GM23338 (cell line): ENCODE measurements at regions not wholly inside any gene's neighbourhood (a gene's known extent, or its start where the extent isn't known, plus 50 kb on each side); places are given as distances from the start of the nearest gene placed in this dataset.

Experiments used
- ATAC-seq: fragments of 200-7000 bp; cut with Tn5 transposase; 3 replicates; pipeline ENCODE4 v1.9.1; 2020
- DNase-seq: peaks from one replicate; pipeline ENCODE4 v3.0.0-alpha.2; 2015; ENCODE audit warnings: low spot score
- H2AFZ ChIP-seq: fragments of 200-600 bp; sonication (generic); 2 replicates; pipeline ENCODE4 v1.8.0; 2016; ENCODE audit warnings: antibody characterized with exemption, mild to moderate bottlenecking, moderate library complexity
- H3F3A ChIP-seq: fragments of 200-600 bp; sonication (generic); replicated peaks from 2 replicates; pipeline ENCODE4 v1.8.0; 2017; ENCODE audit warnings: antibody characterized with exemption, mixed run types, low read depth
- H3K27ac ChIP-seq: fragments of 200-600 bp; sonication (generic); 2 replicates; pipeline ENCODE4 v1.6.1; 2016; ENCODE audit warnings: low read depth
- H3K27me3 ChIP-seq: fragments of 200-600 bp; sonication (generic); 2 replicates; pipeline ENCODE4 v1.8.0; 2016; ENCODE audit warnings: mild to moderate bottlenecking, mixed run types, moderate library complexity; ENCODE audit not compliant: insufficient read depth
- H3K36me3 ChIP-seq: fragments of 200-600 bp; sonication (generic); 2 replicates; pipeline ENCODE4 v1.8.0; 2016; ENCODE audit warnings: mild to moderate bottlenecking; ENCODE audit not compliant: insufficient read depth
- H3K4me1 ChIP-seq: fragments of 200-600 bp; sonication (generic); 2 replicates; pipeline ENCODE4 v1.8.0; 2016; ENCODE audit warnings: mild to moderate bottlenecking, moderate library complexity; ENCODE audit not compliant: insufficient read depth
- H3K4me2 ChIP-seq: fragments of 200-600 bp; sonication (generic); 2 replicates; pipeline ENCODE4 v1.7.1; 2017; ENCODE audit warnings: mixed run types
- H3K4me3 ChIP-seq: fragments of 200-600 bp; sonication (generic); 2 replicates; pipeline ENCODE4 v1.6.1; 2016; ENCODE audit warnings: mixed run types
- H3K79me2 ChIP-seq: fragments of 200-600 bp; sonication (generic); replicated peaks from 2 replicates; pipeline ENCODE4 v1.8.0; 2017; ENCODE audit warnings: mild to moderate bottlenecking; ENCODE audit not compliant: insufficient read depth
- H3K9me2 ChIP-seq: fragments of 200-600 bp; sonication (generic); 2 replicates; pipeline ENCODE4 v1.8.0; 2017; ENCODE audit not compliant: insufficient read depth
- H4K20me1 ChIP-seq: fragments of 200-600 bp; sonication (generic); replicated peaks from 2 replicates; pipeline ENCODE4 v1.8.0; 2017; ENCODE audit warnings: mild to moderate bottlenecking; ENCODE audit not compliant: insufficient read depth
- H3K27ac Mint-ChIP-seq: 2 replicates; pipeline ENCODE4 v1.8.0; 2020; ENCODE audit warnings: inconsistent platforms, mild to moderate bottlenecking, moderate library complexity, mixed read lengths
- H3K27me3 Mint-ChIP-seq: 3 replicates; pipeline ENCODE4 v1.8.0; 2022; ENCODE audit warnings: low read depth, mild to moderate bottlenecking, moderate library complexity, mixed read lengths, inconsistent platforms; ENCODE audit not compliant: insufficient read depth, poor library complexity
- H3K36me3 Mint-ChIP-seq: 3 replicates; pipeline ENCODE4 v1.8.0; 2021; ENCODE audit warnings: low read depth, mild to moderate bottlenecking, inconsistent platforms, moderate library complexity, mixed read lengths
- H3K4me1 Mint-ChIP-seq: 3 replicates; pipeline ENCODE4 v1.8.0; 2020; ENCODE audit warnings: mild to moderate bottlenecking, inconsistent platforms, mixed read lengths
- H3K4me3 Mint-ChIP-seq: 3 replicates; pipeline ENCODE4 v1.8.0; 2021; ENCODE audit warnings: moderate library complexity, mild to moderate bottlenecking, inconsistent platforms, mixed read lengths
- H3K9me3 Mint-ChIP-seq: 3 replicates; pipeline ENCODE4 v1.8.0; 2020; ENCODE audit warnings: moderate library complexity, mild to moderate bottlenecking, inconsistent platforms, mixed read lengths
- CREB1 ChIP-seq: fragments of 250-450 bp; sonication (Bioruptor Pico); IDR thresholded peaks from 2 replicates; pipeline ENCODE4 v1.5.0; 2020; ENCODE audit warnings: low read depth, mild to moderate bottlenecking, moderate library complexity
- CTCF ChIP-seq, 2 experiments: fragments of 200-600 bp in 1 of 2; sonication (generic) in 1 of 2; conservative IDR thresholded peaks; 2 replicates each; pipeline versions ENCODE4 v1.5.1 to v1.6.1; 2016 to 2017; ENCODE audit warnings: antibody characterized with exemption in 2 of 2, low read depth in 2 of 2, mild to moderate bottlenecking in 2 of 2, moderate library complexity in 1 of 2
- ETS1 ChIP-seq: IDR thresholded peaks from 2 replicates; pipeline ENCODE4 v1.6.1; 2016; ENCODE audit warnings: antibody characterized with exemption
- EZH2 ChIP-seq: fragments of 200-600 bp; sonication (generic); IDR thresholded peaks from one replicate; pipeline ENCODE4 v1.8.0; 2017; ENCODE audit warnings: antibody characterized with exemption, mild to moderate bottlenecking, low read depth; ENCODE audit not compliant: unreplicated experiment
- EZH2phosphoT487 ChIP-seq: fragments of 200-600 bp; sonication (generic); IDR thresholded peaks from one replicate; pipeline ENCODE4 v1.8.1; 2018; ENCODE audit warnings: antibody characterized with exemption; ENCODE audit not compliant: unreplicated experiment
- JUNB ChIP-seq: IDR thresholded peaks from one replicate; pipeline ENCODE4 v1.6.1; 2016; ENCODE audit warnings: antibody characterized with exemption; ENCODE audit not compliant: unreplicated experiment
- NANOG ChIP-seq: IDR thresholded peaks from 2 replicates; pipeline ENCODE4 v1.6.1; 2016; ENCODE audit warnings: antibody characterized with exemption, borderline replicate concordance
- POLR2AphosphoS5 ChIP-seq: IDR thresholded peaks from 2 replicates; pipeline ENCODE4 v1.6.1; 2016; ENCODE audit warnings: antibody characterized with exemption, low read depth
- REST ChIP-seq: IDR thresholded peaks from one replicate; pipeline ENCODE4 v1.6.1; 2018; ENCODE audit warnings: antibody characterized with exemption; ENCODE audit not compliant: unreplicated experiment
- STAT1 ChIP-seq: IDR thresholded peaks from one replicate; pipeline ENCODE4 v1.6.1; 2016; ENCODE audit warnings: antibody characterized with exemption; ENCODE audit not compliant: unreplicated experiment
- ZNF114 ChIP-seq: fragments of 250-450 bp; sonication (Bioruptor Pico); IDR thresholded peaks from 2 replicates; pipeline ENCODE4 v1.5.0; 2020; ENCODE audit warnings: mild to moderate bottlenecking, moderate library complexity
- ZNF331 ChIP-seq: fragments of 250-450 bp; sonication (Bioruptor Pico); IDR thresholded peaks from 2 replicates; pipeline ENCODE4 v1.5.0; 2020; ENCODE audit warnings: low read depth, mild to moderate bottlenecking, moderate library complexity
- ZNF462 ChIP-seq: fragments of 250-450 bp; sonication (Bioruptor Pico); IDR thresholded peaks from 2 replicates; pipeline ENCODE4 v1.5.0; 2020; ENCODE audit warnings: mild to moderate bottlenecking, moderate library complexity

GRCh38 chr20:20786428-20786827, 74.0 kb upstream of the RALGAPA2 start:
- Mint-ChIP-seq H3K9me3 (peaks cover 6% of the 10 kb centered on the region; the same call in 2 of the 3 replicates), H3K27me3 (peaks cover 1% of the 10 kb centered on the region), H3K36me3 (no peaks in the 10 kb centered on the region), H3K27ac (no peak overlapping the region), H3K4me1 (no peaks in the 10 kb centered on the region), H3K4me3 (no peak overlapping the region)
- H3K27me3 ChIP-seq, result no peaks in the 10 kb centered on the region
- H3K36me3 ChIP-seq, result no peaks in the 10 kb centered on the region; the same call in 1 of the 2 replicates
- DNase-seq (no peak), ATAC-seq (no peak)
- H3K27ac ChIP-seq, result no peak overlapping the region
- H2AFZ ChIP-seq, result no peak overlapping the region
- TF ChIP-seq CTCF (conservative IDR thresholded peaks at IDR 0.05; ENCODE audit: low read depth in 2 of 2) (no peak), STAT1 (no peak), POLR2AphosphoS5 (no peak), JUNB (no peak), ZNF462 (no peak), CREB1 (CRISPR knock-in tag) (no peak), NANOG (no peak), EZH2phosphoT487 (no peak), EZH2 (no peak), REST (no peak), ETS1 (no peak), ZNF331 (CRISPR knock-in tag) (no peak), ZNF114 (CRISPR knock-in tag) (no peak)
- H3K9me2 ChIP-seq, result 0 out of 2 replicates have a peak, but pooled peaks cover 4% of the 10 kb centered on the region
- no peaks in the 10 kb centered on the region for H3K79me2 ChIP-seq
- H3F3A ChIP-seq, result no peaks in the 10 kb centered on the region
- H3K4me3 ChIP-seq, result no peak overlapping the region
- no peaks in the 10 kb centered on the region for H4K20me1 ChIP-seq
- no peaks in the 10 kb centered on the region for H3K4me1 ChIP-seq
- no peak overlapping the region for H3K4me2 ChIP-seq
